H9 (cell line): ENCODE measurements at regions not wholly inside any gene's neighbourhood (a gene's known extent, or its start where the extent isn't known, plus 50 kb on each side); places are given as distances from the start of the nearest gene placed in this dataset.

Source experiments
- DNase-seq: peaks from one replicate; pipeline ENCODE4 v3.0.0-alpha.2; 2017
- H2AFZ ChIP-seq: one replicate; pipeline ENCODE4 v1.6.1; 2013; ENCODE audit warnings: mild to moderate bottlenecking, low read length, control low read depth, moderate library complexity
- H2AK5ac ChIP-seq: 2 replicates; pipeline ENCODE4 v1.6.1; 2013; ENCODE audit warnings: low read length, control low read depth, mixed read lengths; ENCODE audit not compliant: insufficient read length
- H2BK120ac ChIP-seq: one replicate; pipeline ENCODE4 v1.6.1; 2013; ENCODE audit warnings: low read depth, mild to moderate bottlenecking, low read length, control low read depth, inconsistent platforms; ENCODE audit not compliant: poor library complexity, severe bottlenecking
- H2BK12ac ChIP-seq: 2 replicates; pipeline ENCODE4 v1.6.1; 2013; ENCODE audit warnings: low read length, control low read depth, mixed read lengths, low read depth; ENCODE audit not compliant: insufficient read length
- H2BK15ac ChIP-seq: 2 replicates; pipeline ENCODE4 v1.6.1; 2013; ENCODE audit warnings: low read depth, low read length, control low read depth
- H2BK20ac ChIP-seq: one replicate; pipeline ENCODE4 v1.6.1; 2013; ENCODE audit warnings: low read depth, mild to moderate bottlenecking, low read length, control low read depth, inconsistent platforms; ENCODE audit not compliant: poor library complexity, severe bottlenecking
- H2BK5ac ChIP-seq: 2 replicates; pipeline ENCODE4 v1.6.1; 2013; ENCODE audit warnings: low read length, control low read depth, mixed read lengths; ENCODE audit not compliant: insufficient read length
- H3K14ac ChIP-seq: 2 replicates; pipeline ENCODE4 v1.6.1; 2013; ENCODE audit warnings: low read length, control low read depth; ENCODE audit not compliant: insufficient read depth
- H3K18ac ChIP-seq: 2 replicates; pipeline ENCODE4 v1.6.1; 2013; ENCODE audit warnings: low read depth, mild to moderate bottlenecking, mixed read lengths, low read length, control low read depth; ENCODE audit not compliant: insufficient read length
- H3K23ac ChIP-seq: 2 replicates; pipeline ENCODE4 v1.6.1; 2013; ENCODE audit warnings: low read length, control low read depth, mixed read lengths, low read depth; ENCODE audit not compliant: insufficient read length
- H3K23me2 ChIP-seq: 2 replicates; pipeline ENCODE4 v1.6.1; 2013; ENCODE audit warnings: low read depth, mild to moderate bottlenecking, mixed read lengths, low read length, control low read depth; ENCODE audit not compliant: insufficient read length, poor library complexity, severe bottlenecking
- H3K27ac ChIP-seq: 2 replicates; pipeline ENCODE4 v1.5.1; 2013; ENCODE audit warnings: low read length, control low read depth, mixed read lengths, low read depth; ENCODE audit not compliant: insufficient read length
- H3K27me3 ChIP-seq: 2 replicates; pipeline ENCODE4 v1.6.1; 2013; ENCODE audit warnings: low read length, control low read depth, inconsistent platforms; ENCODE audit not compliant: insufficient read depth
- H3K4ac ChIP-seq: 2 replicates; pipeline ENCODE4 v1.6.1; 2013; ENCODE audit warnings: low read depth, mild to moderate bottlenecking, control low read depth, inconsistent platforms, low read length, moderate library complexity
- H3K4me1 ChIP-seq: 2 replicates; pipeline ENCODE4 v1.6.1; 2013; ENCODE audit warnings: low read length, control low read depth, inconsistent platforms; ENCODE audit not compliant: insufficient read depth
- H3K4me2 ChIP-seq: 2 replicates; pipeline ENCODE4 v1.6.1; 2013; ENCODE audit warnings: low read length, control low read depth, mixed read lengths; ENCODE audit not compliant: insufficient read length, insufficient read depth
- H3K56ac ChIP-seq: 2 replicates; pipeline ENCODE4 v1.6.1; 2013; ENCODE audit warnings: low read depth, mild to moderate bottlenecking, mixed read lengths, low read length, control low read depth; ENCODE audit not compliant: insufficient read length
- H3K79me1 ChIP-seq: 2 replicates; pipeline ENCODE4 v1.6.1; 2013; ENCODE audit warnings: low read depth, mild to moderate bottlenecking, moderate library complexity, low read length, control low read depth, inconsistent platforms; ENCODE audit not compliant: insufficient read depth, poor library complexity, severe bottlenecking
- H3K79me2 ChIP-seq: 2 replicates; pipeline ENCODE4 v1.6.1; 2013; ENCODE audit warnings: low read length, control low read depth, inconsistent platforms; ENCODE audit not compliant: insufficient read depth
- H3K9ac ChIP-seq: 2 replicates; pipeline ENCODE4 v1.6.1; 2013; ENCODE audit warnings: low read length, control low read depth, mixed read lengths; ENCODE audit not compliant: insufficient read length; ENCODE audit errors: extremely low read depth
- H3K9me3 ChIP-seq: one replicate; pipeline ENCODE4 v1.6.1; 2013; ENCODE audit warnings: low read depth, low read length, inconsistent platforms; ENCODE audit not compliant: control insufficient read depth
- H3T11ph ChIP-seq: one replicate; pipeline ENCODE4 v1.6.1; 2013; ENCODE audit warnings: mild to moderate bottlenecking, low read length, control low read depth, inconsistent platforms
- H4K20me1 ChIP-seq: one replicate; pipeline ENCODE4 v1.6.1; 2013; ENCODE audit not compliant: control insufficient read depth, insufficient read length, insufficient read depth
- H4K5ac ChIP-seq: 2 replicates; pipeline ENCODE4 v1.6.1; 2013; ENCODE audit warnings: low read depth, mild to moderate bottlenecking, mixed read lengths, low read length, control low read depth; ENCODE audit not compliant: insufficient read length
- H4K8ac ChIP-seq: replicated peaks from 2 replicates; pipeline ENCODE4 v1.6.1; 2013; ENCODE audit warnings: low read length, control low read depth, mixed read lengths, low read depth; ENCODE audit not compliant: insufficient read length
- H4K91ac ChIP-seq: 2 replicates; pipeline ENCODE4 v1.6.1; 2013; ENCODE audit warnings: low read depth, mild to moderate bottlenecking, moderate library complexity, mixed read lengths, low read length, control low read depth; ENCODE audit not compliant: insufficient read length
- H3K27ac Mint-ChIP-seq, 3 experiments: 2 replicates in 2 of 3; 3 replicates in 1 of 3; pipeline ENCODE4 v1.8.0; 2020 to 2021; ENCODE audit warnings: mixed read lengths in 3 of 3, mild to moderate bottlenecking in 1 of 3, moderate library complexity in 1 of 3
- H3K27me3 Mint-ChIP-seq: 2 replicates; pipeline ENCODE4 v1.8.0; 2021; ENCODE audit warnings: low read depth, mild to moderate bottlenecking, moderate library complexity, mixed read lengths
- H3K36me3 Mint-ChIP-seq, 3 experiments: 2 replicates in 2 of 3; 3 replicates in 1 of 3; pipeline ENCODE4 v1.8.0; 2020 to 2021; ENCODE audit warnings: low read depth in 3 of 3, mixed read lengths in 3 of 3; ENCODE audit not compliant: insufficient read depth in 1 of 3
- H3K4me1 Mint-ChIP-seq, 2 experiments: 2 replicates each; pipeline ENCODE4 v1.8.0; 2020; ENCODE audit warnings: mixed read lengths in 2 of 2
- H3K4me3 Mint-ChIP-seq, 2 experiments: 2 replicates in 1 of 2; 3 replicates in 1 of 2; pipeline ENCODE4 v1.8.0; 2020 to 2021; ENCODE audit warnings: mild to moderate bottlenecking in 2 of 2, mixed read lengths in 2 of 2, moderate library complexity in 1 of 2
- H3K9me3 Mint-ChIP-seq, 2 experiments: 2 replicates in 1 of 2; 3 replicates in 1 of 2; pipeline ENCODE4 v1.8.0; 2020; ENCODE audit warnings: mild to moderate bottlenecking in 2 of 2, mixed read lengths in 2 of 2, moderate library complexity in 1 of 2
- CTCF ChIP-seq: fragments of 200-600 bp; sonication (generic); conservative IDR thresholded peaks from 3 replicates; pipeline ENCODE4 v1.8.0; 2021; ENCODE audit warnings: antibody characterized with exemption, mild to moderate bottlenecking
- WGBS: extraction: QIAGEN DNeasy Blood & Tissue Kit; methylation state at CpG from one replicate; pipeline ENCODE4 v1.1.7; 2013; ENCODE audit warnings: missing lambda C conversion rate, low lambda C conversion rate, mixed read lengths; ENCODE audit not compliant: insufficient read length; ENCODE audit errors: extremely low coverage; 5-methylcytosine and 5-hydroxymethylcytosine counted together

- Histone ChIP-seq H4K20me1 (no peaks in the 10 kb centered on the region), H2AK5ac (no peak overlapping the region), H3K23ac (no peak overlapping the region), H3K4me1 (no peaks in the 10 kb centered on the region), H3K9me3 (no peaks in the 10 kb centered on the region), H2BK5ac (no peak overlapping the region), H3K4me2 (no peak overlapping the region), H3K27ac (no peak overlapping the region), H2BK120ac (no peak overlapping the region), H4K91ac (no peak overlapping the region), H3K14ac (no peak overlapping the region), H3K79me2 (no peaks in the 10 kb centered on the region), H3K9ac (no peak overlapping the region), H4K5ac (no peak overlapping the region), H4K8ac (no peak overlapping the region), H2BK12ac (no peak overlapping the region), H3K56ac (no peak overlapping the region), H2AFZ (no peak overlapping the region), H2BK15ac (no peak overlapping the region), H3K79me1 (no peaks in the 10 kb centered on the region), H3K4ac (no peak overlapping the region), H3K18ac (no peak overlapping the region), H3K27me3 (no peaks in the 10 kb centered on the region), H3T11ph (no peak overlapping the region), H3K23me2 (no peaks in the 10 kb centered on the region), H2BK20ac (no peak overlapping the region)
- whole genome bisulfite sequencing = no CpG with 5 or more reads among the region's 2 CpGs
- TF ChIP-seq CTCF = no peak
- no peaks in the 10 kb centered on the region for H3K4me1 Mint-ChIP-seq
- no peaks in the 10 kb centered on the region for H3K36me3 Mint-ChIP-seq
- no peak overlapping the region for H3K4me3 Mint-ChIP-seq
- H3K27me3 Mint-ChIP-seq = peaks cover 1% of the 10 kb centered on the region; the same call in 1 of the 2 replicates
- DNase-seq = no peak
- H3K27ac Mint-ChIP-seq = no peak overlapping the region
- H3K9me3 Mint-ChIP-seq = no peaks in the 10 kb centered on the region
These were observed 69.8 kb upstream of the EOMES start for GRCh38 chr3:27791956-27792355.
